ENCODE measurements at regions not wholly inside any gene's neighbourhood (a gene's known extent, or its start where the extent isn't known, plus 50 kb on each side); places are given as distances from the start of the nearest gene placed in this dataset.

DNA sequence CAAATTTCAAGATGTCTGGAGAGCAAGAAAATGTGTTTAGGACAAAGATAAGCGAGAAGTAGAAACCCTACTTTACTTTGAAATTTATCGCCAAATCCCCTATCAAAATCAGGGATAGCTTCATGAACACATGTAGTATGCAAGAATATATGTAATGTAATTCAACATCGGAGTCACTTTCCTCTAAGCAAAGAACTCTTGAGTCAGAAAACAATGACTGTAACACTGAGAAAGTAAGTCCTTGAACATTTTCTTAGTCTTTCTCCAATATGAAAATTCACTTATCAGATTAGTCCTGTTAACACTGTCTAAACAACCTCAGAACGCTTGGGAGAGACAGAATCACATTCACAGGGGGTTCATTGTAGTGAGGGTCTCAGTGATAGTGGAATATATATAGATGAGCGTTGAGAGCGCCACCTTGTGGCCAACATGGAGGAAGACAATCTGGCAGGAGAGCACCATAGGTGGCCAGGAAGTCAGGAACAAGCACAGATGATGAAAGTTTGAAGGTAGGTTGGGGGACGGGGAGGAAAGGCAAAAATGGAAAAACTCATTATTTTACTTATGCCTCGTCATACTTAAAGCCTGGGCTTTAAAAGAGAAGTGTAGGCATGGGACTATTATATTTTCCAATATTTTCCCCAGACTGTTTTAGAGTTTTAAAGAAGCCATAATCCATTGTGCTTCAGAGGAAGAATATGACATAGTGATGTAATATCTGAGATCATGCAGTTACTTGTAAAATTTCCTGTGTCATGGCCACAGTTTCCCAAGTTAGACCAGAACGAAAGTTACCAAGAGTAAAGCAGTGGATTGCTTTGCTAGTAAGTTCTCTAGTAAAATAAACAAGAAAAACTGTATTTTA, 115.5 kb upstream of the GNAI1 start:
- H3K4me3 ChIP-seq (ENCODE audit: low read depth, low read length), result no peak overlapping the region
- TF ChIP-seq, protein P1, sequence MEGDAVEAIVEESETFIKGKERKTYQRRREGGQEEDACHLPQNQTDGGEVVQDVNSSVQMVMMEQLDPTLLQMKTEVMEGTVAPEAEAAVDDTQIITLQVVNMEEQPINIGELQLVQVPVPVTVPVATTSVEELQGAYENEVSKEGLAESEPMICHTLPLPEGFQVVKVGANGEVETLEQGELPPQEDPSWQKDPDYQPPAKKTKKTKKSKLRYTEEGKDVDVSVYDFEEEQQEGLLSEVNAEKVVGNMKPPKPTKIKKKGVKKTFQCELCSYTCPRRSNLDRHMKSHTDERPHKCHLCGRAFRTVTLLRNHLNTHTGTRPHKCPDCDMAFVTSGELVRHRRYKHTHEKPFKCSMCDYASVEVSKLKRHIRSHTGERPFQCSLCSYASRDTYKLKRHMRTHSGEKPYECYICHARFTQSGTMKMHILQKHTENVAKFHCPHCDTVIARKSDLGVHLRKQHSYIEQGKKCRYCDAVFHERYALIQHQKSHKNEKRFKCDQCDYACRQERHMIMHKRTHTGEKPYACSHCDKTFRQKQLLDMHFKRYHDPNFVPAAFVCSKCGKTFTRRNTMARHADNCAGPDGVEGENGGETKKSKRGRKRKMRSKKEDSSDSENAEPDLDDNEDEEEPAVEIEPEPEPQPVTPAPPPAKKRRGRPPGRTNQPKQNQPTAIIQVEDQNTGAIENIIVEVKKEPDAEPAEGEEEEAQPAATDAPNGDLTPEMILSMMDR (conservative IDR thresholded peaks at IDR 0.05; ENCODE audit: low read depth, low read length), result peak; percentile 94
- no peak for DNase-seq (ENCODE audit: low read depth)

DNA sequence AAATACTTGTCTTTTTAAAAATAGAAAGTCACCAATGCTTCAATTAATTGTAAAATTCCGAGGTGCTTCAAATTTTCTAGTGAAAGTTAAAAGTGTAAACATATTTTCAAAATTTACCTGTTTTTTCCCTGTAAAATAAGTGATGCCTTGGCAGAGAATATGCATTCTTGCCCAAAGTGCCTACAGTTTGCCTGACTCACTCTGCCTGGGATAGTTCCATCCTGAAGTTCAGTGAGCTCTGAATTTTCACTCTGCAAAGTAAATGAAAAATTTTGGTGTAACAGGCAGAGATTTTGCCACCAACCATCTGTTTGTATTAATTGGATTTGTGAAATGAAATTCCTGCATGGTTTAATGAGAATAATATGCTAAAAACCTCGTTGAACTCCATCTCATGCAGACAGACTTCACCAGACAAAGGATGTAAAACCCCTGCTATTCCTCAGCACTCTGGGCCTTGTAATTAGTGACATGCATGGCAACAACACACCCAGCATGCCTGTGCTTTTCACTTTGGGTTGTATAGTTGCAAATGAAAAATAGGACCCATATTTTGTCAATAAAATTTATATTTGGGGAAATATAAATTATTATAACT, 117.4 kb upstream of the GNAI1 start:
- TF ChIP-seq, protein P1 (conservative IDR thresholded peaks at IDR 0.05; ENCODE audit: low read depth, low read length), result no peak
- DNase-seq (ENCODE audit: low read depth), result no peak
- H3K4me3 ChIP-seq (ENCODE audit: low read depth, low read length), result no peak overlapping the region

DNA sequence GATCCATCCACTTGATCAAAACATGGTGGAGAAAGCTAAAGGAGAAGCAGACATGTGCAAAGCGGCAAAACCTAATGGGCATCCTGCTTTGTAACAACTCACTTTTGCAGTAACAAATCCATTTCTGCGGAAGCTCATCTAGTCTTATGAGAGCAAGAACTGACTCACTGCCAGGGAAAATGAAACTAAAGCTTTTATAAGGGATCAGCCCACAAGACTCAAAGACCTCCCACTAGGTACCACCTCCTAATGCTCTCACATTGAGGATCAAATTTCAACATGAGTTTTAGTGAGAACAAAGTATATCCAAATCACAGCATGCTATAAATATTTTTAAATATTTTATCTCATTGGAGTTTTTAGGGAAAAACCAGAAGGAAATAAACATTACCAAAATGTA, 120.1 kb upstream of the GNAI1 start:
- DNase-seq (ENCODE audit: low read depth), result no peak
- H3K4me3 ChIP-seq (ENCODE audit: low read depth, low read length), result no peak overlapping the region
- TF ChIP-seq, protein P1 (conservative IDR thresholded peaks at IDR 0.05; ENCODE audit: low read depth, low read length), result no peak

DNA sequence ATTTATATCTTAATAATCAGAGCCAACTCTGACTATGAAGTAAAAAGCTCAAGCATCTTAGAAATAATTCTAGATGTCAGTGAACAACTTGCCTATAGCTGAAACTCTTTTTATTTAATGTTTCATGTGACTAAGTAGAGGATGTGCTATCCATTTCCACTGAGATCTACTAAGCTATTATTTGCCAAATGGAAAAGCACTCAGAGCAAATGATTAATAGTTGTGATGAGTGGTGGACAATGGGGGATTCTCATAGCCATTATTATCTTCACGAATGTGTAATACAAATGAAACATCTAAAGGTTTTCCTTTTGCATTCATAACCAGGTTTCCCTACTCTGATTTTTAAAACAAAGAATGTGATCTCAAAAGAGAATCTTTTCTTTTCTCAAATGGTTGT, 126.6 kb upstream of the GNAI1 start:
- TF ChIP-seq, protein P1 (conservative IDR thresholded peaks at IDR 0.05; ENCODE audit: low read depth, low read length), result no peak
- no peak overlapping the region for H3K4me3 ChIP-seq (ENCODE audit: low read depth, low read length)
- no peak for DNase-seq (ENCODE audit: low read depth)

DNA sequence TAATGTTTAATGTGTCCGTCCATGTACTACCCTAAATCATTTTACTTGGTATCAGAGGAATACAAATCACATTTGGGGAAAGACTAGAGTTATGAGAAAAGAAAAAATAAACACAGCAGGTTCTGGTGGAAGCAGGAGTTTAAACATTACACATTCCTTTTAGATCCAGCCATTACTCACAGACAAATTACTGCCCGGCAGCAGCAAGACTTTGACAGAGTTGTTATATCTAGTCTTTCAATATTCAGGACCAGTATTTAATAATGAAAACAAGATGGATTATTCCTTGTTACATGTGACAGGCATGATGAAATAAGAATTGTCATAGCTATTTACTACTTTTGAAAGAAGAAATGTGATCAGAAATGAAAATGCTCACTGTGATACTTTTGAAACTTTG, 131.8 kb upstream of the GNAI1 start:
- no peak overlapping the region for H3K4me3 ChIP-seq (ENCODE audit: low read depth, low read length)
- DNase-seq (ENCODE audit: low read depth), result no peak
- TF ChIP-seq, protein P1 (conservative IDR thresholded peaks at IDR 0.05; ENCODE audit: low read depth, low read length), result no peak

DNA sequence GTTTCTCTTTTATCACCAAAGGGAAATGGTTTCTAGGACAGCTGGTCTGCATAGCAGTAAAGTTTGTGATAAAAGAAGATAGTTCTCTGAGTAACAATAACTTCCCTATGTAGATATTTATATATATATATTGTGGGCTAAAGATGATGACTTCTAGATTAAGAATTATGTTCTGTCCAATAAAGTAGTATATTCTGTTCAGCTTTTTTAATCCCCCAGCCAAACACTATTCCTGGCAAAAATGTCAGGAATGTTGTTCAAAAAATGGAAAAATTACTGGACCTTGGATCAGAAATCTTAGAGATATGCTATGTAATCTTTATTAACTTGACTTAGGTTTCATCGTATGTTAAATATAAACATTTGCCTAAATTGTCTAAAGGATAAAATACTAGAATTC, 136.3 kb upstream of the GNAI1 start:
- no peak overlapping the region for H3K4me3 ChIP-seq (ENCODE audit: low read depth, low read length)
- no peak for DNase-seq (ENCODE audit: low read depth)
- TF ChIP-seq, protein P1 (conservative IDR thresholded peaks at IDR 0.05; ENCODE audit: low read depth, low read length), result no peak
